GM12878 (cell line): ENCODE measurements at regions not wholly inside any gene's neighbourhood (a gene's known extent, or its start where the extent isn't known, plus 50 kb on each side); places are given as distances from the start of the nearest gene placed in this dataset.

ENCODE experiments used
- MEF2A ChIP-seq: IDR thresholded peaks from 2 replicates; pipeline ENCODE4 v1.6.1; 2011; ENCODE audit warnings: low read depth, mild to moderate bottlenecking, low read length, moderate library complexity; ENCODE audit not compliant: insufficient read depth
- TAF1 ChIP-seq: IDR thresholded peaks from 2 replicates; pipeline ENCODE4 v1.6.1; 2011; ENCODE audit warnings: mild to moderate bottlenecking, low read depth, low read length, borderline replicate concordance
- TCF3 ChIP-seq: IDR thresholded peaks from 2 replicates; pipeline ENCODE4 v1.6.1; 2012; ENCODE audit warnings: low read depth, mild to moderate bottlenecking, low read length, borderline replicate concordance; ENCODE audit not compliant: insufficient read depth
- TF ChIP-seq, protein P1 (sequence below): fragments of 450-650 bp; IDR thresholded peaks from 2 replicates; pipeline ENCODE4 v1.6.1; 2017; ENCODE audit warnings: mild to moderate bottlenecking, moderate library complexity
- TF ChIP-seq, protein P2 (sequence below): fragments of 450-650 bp; formaldehyde crosslinking; IDR thresholded peaks from 2 replicates; pipeline ENCODE4 v1.4.0; 2020; ENCODE audit warnings: mild to moderate bottlenecking, moderate library complexity
- TF ChIP-seq, protein P3 (sequence below): fragments of 450-650 bp; IDR thresholded peaks from 2 replicates; pipeline ENCODE4 v1.6.1; 2017; ENCODE audit warnings: mild to moderate bottlenecking

GRCh38 chr11:11703885-11704284 lies 82.1 kb upstream of the GALNT18 start (continued):
- TF ChIP-seq, protein P1, sequence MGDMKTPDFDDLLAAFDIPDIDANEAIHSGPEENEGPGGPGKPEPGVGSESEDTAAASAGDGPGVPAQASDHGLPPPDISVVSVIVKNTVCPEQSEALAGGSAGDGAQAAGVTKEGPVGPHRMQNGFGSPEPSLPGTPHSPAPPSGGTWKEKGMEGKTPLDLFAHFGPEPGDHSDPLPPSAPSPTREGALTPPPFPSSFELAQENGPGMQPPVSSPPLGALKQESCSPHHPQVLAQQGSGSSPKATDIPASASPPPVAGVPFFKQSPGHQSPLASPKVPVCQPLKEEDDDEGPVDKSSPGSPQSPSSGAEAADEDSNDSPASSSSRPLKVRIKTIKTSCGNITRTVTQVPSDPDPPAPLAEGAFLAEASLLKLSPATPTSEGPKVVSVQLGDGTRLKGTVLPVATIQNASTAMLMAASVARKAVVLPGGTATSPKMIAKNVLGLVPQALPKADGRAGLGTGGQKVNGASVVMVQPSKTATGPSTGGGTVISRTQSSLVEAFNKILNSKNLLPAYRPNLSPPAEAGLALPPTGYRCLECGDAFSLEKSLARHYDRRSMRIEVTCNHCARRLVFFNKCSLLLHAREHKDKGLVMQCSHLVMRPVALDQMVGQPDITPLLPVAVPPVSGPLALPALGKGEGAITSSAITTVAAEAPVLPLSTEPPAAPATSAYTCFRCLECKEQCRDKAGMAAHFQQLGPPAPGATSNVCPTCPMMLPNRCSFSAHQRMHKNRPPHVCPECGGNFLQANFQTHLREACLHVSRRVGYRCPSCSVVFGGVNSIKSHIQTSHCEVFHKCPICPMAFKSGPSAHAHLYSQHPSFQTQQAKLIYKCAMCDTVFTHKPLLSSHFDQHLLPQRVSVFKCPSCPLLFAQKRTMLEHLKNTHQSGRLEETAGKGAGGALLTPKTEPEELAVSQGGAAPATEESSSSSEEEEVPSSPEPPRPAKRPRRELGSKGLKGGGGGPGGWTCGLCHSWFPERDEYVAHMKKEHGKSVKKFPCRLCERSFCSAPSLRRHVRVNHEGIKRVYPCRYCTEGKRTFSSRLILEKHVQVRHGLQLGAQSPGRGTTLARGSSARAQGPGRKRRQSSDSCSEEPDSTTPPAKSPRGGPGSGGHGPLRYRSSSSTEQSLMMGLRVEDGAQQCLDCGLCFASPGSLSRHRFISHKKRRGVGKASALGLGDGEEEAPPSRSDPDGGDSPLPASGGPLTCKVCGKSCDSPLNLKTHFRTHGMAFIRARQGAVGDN, result no peak
- TF ChIP-seq MEF2A (no peak), TAF1 (no peak), TCF3 (no peak)
- TF ChIP-seq, protein P2, sequence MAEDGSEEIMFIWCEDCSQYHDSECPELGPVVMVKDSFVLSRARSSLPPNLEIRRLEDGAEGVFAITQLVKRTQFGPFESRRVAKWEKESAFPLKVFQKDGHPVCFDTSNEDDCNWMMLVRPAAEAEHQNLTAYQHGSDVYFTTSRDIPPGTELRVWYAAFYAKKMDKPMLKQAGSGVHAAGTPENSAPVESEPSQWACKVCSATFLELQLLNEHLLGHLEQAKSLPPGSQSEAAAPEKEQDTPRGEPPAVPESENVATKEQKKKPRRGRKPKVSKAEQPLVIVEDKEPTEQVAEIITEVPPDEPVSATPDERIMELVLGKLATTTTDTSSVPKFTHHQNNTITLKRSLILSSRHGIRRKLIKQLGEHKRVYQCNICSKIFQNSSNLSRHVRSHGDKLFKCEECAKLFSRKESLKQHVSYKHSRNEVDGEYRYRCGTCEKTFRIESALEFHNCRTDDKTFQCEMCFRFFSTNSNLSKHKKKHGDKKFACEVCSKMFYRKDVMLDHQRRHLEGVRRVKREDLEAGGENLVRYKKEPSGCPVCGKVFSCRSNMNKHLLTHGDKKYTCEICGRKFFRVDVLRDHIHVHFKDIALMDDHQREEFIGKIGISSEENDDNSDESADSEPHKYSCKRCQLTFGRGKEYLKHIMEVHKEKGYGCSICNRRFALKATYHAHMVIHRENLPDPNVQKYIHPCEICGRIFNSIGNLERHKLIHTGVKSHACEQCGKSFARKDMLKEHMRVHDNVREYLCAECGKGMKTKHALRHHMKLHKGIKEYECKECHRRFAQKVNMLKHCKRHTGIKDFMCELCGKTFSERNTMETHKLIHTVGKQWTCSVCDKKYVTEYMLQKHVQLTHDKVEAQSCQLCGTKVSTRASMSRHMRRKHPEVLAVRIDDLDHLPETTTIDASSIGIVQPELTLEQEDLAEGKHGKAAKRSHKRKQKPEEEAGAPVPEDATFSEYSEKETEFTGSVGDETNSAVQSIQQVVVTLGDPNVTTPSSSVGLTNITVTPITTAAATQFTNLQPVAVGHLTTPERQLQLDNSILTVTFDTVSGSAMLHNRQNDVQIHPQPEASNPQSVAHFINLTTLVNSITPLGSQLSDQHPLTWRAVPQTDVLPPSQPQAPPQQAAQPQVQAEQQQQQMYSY (CRISPR knock-in tag), result no peak
- TF ChIP-seq, protein P3, sequence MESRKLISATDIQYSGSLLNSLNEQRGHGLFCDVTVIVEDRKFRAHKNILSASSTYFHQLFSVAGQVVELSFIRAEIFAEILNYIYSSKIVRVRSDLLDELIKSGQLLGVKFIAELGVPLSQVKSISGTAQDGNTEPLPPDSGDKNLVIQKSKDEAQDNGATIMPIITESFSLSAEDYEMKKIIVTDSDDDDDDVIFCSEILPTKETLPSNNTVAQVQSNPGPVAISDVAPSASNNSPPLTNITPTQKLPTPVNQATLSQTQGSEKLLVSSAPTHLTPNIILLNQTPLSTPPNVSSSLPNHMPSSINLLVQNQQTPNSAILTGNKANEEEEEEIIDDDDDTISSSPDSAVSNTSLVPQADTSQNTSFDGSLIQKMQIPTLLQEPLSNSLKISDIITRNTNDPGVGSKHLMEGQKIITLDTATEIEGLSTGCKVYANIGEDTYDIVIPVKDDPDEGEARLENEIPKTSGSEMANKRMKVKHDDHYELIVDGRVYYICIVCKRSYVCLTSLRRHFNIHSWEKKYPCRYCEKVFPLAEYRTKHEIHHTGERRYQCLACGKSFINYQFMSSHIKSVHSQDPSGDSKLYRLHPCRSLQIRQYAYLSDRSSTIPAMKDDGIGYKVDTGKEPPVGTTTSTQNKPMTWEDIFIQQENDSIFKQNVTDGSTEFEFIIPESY, result no peak
